D341Med (cell line): ENCODE measurements at regions not wholly inside any gene's neighbourhood (a gene's known extent, or its start where the extent isn't known, plus 50 kb on each side); places are given as distances from the start of the nearest gene placed in this dataset.

ENCODE experiments used
- DNase-seq: peaks from one replicate; pipeline ENCODE4 v3.0.0; 2012; ENCODE audit warnings: low spot score

GRCh38 chr5:34533582-34534522 is 122.3 kb upstream of the RAI14 start:
- no peak for DNase-seq

- no peak for DNase-seq
Observed at GRCh38 chr5:34534523-34535103, 121.5 kb upstream of the RAI14 start.

DNA sequence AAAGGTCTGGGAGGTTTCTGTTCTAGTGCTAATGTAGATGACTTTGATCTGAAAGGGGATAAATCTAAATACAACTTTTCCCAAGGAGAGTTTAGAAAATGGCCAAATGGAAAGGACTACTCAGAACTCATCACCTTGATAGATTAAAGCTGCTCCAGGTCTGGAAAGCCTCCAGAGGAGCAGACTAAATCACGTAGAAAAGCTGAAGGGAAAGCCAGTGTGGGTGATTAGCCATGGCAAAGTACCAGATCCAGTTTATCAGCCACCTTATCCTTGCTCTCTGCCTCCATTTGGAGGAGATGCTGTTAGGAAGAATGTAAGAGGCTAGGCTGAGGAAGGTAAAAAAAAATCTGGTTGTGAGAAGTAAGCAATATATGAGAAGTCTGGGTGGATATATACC is 120.7 kb upstream of the RAI14 start:
- DNase-seq, result no peak

DNA sequence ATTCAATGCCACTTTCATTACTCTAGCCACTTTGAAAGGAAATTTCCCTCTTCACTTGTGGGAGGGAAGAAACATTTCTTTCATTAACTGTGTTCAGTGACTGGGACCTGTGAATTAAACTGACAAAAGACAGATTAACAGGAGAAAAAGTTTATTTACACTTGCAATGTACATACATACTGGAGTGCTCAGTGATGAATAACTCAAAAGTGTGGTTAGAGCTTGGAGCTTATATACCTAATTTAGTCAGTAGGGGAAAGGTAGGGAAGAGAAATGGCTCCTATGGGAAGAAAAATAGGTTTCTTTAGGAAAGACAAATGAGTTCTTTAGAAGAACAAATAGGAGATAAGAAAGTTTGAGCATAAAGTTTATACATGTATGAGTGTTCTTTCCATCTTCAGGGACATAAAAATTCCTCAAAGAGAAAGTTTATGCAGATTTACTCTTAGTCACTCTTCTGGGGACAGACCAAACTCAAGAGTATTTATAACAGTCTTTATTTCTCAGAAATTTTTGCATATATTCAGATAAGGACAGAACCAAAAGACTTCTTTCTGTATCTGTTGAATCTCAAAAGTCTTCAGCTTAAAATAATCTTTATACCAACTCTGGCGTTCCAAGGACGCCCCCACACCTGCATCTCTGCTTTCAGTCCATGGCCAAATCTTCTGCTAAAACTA is 120.0 kb upstream of the RAI14 start:
- DNase-seq, result no peak

GRCh38 chr5:34536699-34537098 is 119.4 kb upstream of the RAI14 start:
- DNase-seq, result no peak

GRCh38 chr5:34538026-34538672 is 118.0 kb upstream of the RAI14 start:
- DNase-seq, result peak; percentile 27

DNA sequence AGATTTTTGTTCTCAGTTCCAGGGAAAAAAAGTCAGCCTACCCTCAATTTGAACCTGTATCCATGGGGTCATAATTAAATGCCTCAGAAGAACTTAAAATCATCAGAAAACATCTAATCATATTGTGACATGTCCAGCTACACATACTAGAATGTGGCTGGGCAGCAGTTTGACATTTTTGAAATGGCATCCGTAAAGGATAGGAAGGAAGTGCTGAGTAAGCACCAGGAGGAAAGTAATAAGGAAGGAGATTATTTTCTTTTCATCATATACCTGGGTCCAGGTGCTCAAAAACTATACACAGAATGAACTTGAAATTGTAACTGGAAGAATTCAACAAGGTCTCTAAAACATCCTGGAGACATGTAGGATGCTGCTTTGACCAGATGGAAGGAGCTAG is 116.9 kb upstream of the RAI14 start:
- no peak for DNase-seq

GRCh38 chr5:34541067-34541466 is 115.1 kb upstream of the RAI14 start:
- DNase-seq, result no peak

GRCh38 chr5:34542818-34543217 is 113.3 kb upstream of the RAI14 start:
- DNase-seq, result no peak

DNA sequence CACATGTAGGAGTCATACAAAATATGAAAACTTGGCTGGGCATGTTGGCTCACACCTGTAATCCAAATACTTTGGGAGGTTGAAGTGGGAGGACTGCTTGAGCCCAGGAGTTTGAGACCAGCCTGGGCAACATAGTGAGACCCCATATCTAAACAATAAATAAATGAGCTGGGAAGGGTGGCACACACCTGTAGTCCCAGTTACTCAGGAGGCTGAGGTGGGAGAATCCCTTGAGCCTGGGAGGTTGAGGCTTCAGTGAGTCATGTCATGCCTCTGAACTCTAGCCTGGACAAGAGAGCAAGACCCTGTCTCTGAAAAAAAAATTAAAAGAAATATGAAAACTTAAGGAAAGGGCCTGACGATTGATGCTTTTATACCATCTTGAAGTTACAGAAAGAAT is 112.4 kb upstream of the RAI14 start:
- DNase-seq, result no peak

GRCh38 chr5:34544403-34544802 is 111.7 kb upstream of the RAI14 start:
- no peak for DNase-seq

DNA sequence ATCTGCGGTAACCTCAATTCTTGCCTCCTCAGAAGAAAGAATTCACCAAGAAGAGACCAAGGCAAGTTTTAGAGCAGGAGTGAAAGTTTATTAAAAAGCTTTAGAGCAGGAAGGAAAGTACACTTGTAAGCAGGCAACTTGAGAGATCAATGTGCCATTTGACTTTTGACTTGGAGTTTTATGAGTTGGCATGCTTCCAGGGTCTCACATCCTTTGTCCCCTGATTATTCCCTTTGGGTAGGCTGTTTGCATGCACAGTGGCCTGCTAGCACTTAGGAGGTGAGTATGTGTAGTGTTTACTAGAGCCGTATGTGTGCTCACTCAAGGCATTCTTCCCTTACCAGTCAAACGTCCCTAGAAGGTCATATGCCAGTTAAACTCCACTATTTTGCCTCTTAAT is 111.0 kb upstream of the RAI14 start:
- no peak for DNase-seq

GRCh38 chr5:34545626-34546025 is 110.5 kb upstream of the RAI14 start:
- DNase-seq, result no peak

GRCh38 chr5:34547300-34548085 is 108.6 kb upstream of the RAI14 start:
- DNase-seq, result no peak

GRCh38 chr5:34548086-34548403 is 108.1 kb upstream of the RAI14 start:
- no peak for DNase-seq

DNA sequence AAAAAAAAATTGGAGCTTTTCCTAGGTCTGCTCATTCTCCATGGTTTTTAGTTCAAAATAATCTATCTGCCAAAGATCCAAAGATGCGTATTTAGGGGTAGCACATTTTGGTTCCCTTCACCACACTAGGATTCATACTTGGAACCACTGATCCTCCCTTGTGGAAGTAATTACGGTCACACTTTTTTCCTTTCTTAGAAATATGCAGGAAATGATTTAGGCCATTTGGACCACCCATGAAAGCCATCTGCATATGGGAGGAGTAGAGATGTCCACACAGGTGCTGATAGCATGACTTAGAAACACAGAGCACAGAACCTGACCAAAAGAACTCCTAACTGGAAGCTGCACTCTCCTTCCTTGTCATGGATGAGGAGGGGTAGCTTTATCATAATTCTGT is 105.9 kb upstream of the RAI14 start:
- no peak for DNase-seq

- no peak for DNase-seq
Observed at GRCh38 chr5:34550964-34551363, 105.2 kb upstream of the RAI14 start.

DNA sequence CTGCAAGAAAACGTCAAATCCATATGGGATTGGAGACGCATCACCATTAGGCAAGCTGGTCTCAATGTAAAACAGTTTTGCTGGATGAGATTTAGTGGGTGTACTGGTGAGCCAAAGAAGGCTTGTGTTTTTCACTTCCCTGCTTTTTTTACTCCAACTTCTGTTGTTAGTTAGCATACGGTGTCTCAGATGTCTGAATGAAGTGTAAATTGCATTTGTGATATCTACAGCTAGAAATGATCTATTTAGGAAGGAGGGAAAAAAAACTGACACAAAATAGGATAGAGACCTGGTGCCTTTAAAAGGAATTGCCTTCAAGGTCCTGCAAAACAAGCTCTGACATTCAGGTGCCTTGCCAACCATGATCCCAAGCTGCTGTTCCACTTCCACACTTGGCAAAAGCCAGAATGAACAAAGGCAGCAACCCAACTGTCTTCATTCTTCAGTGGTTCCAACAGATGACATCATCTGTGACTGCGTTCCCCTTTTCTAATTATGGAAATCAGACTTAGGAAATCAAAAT is 104.2 kb upstream of the RAI14 start:
- DNase-seq, result no peak

- no peak for DNase-seq
Observed at GRCh38 chr5:34552686-34553085, 103.4 kb upstream of the RAI14 start.

- no peak for DNase-seq
Observed at GRCh38 chr5:34553581-34553980, 102.5 kb upstream of the RAI14 start.

- DNase-seq, result no peak
Observed at GRCh38 chr5:34554641-34555040, 101.5 kb upstream of the RAI14 start.
